ENCODE measurements at regions not wholly inside any gene's neighbourhood (a gene's known extent, or its start where the extent isn't known, plus 50 kb on each side); places are given as distances from the start of the nearest gene placed in this dataset.

DNA sequence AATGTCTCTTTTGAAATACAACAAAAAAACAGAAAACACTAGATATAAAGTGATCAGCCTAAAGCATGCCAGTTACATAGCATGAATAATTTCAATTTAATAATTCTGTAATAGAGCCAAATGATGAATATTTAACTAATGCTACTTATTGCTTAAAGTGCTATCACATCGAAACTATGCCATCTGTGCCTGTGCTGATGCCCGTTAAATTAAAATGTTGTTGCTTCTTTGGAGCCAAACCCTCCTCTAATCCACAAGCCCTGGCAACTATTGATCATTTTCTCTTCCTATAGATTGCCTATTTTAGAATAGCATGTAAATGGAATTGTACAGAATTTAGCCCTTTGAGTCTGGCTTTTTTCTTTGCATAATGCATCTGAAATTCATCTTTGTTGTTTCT, 356.2 kb downstream of the CHSY3 start:
- no peak for DNase-seq (ENCODE audit: low read depth)

DNA sequence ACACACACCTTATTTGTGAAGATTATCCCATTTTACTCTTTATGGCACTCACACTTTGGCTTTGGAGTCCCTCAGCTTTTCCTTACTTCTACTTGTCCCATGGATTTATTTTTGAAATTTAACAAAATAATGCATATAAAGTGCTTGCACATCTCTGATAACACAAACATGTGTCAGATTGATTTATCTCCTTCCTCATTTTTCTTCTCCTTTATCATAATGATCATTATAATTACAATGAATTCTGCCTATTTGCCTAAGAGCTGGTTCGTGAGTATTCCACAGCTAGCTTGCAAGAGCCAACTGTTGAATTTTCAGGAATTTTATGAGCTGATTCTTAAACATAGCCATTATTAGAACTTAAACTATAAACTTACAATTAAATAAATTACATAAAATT, 347.7 kb downstream of the CHSY3 start:
- DNase-seq (ENCODE audit: low read depth), result no peak

DNA sequence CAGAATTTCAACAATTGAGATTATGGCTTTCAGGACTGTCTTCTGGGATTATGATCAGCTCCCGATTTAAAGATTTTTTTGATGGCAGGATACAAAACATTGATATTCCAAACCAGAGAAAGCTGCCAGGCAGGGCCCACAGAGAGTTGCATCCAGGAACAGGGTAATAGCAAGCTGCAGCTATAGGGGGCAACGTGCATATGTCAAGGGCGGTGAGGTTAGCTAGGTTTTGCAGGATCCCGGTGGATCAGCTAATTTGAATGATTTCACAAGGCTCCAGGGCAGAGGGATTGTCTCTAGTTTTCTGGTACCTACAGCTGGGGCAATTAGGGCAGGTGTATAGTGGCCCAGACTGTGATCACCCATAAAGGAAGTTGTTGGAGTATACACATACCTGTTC, 339.4 kb downstream of the CHSY3 start:
- DNase-seq (ENCODE audit: low read depth), result no peak

DNA sequence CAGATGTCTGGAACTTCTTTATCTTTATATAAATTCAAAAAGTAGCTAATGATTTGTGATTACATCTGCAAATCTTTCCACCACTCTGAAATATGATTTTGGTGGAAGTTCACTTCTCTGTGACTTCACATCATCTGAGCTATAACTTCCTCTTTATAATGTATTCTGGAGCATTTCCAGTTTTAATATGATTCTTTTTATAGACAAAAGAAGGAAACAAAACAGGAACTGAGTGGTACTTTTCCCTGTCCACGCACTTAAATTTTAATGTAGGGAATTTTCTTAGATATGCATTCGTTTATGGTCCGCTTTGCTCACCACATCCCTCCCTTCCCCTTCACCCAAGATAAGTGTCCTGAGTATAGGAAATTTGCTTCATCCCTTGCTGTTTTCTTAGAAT, 333.5 kb downstream of the CHSY3 start:
- DNase-seq (ENCODE audit: low read depth), result no peak

Data from EH (cell line).